IPS-20b (cell line): ENCODE measurements at regions not wholly inside any gene's neighbourhood (a gene's known extent, or its start where the extent isn't known, plus 50 kb on each side); places are given as distances from the start of the nearest gene placed in this dataset.

ENCODE experiments used
- H3K27ac ChIP-seq: one replicate; pipeline ENCODE4 v1.5.1; 2013; ENCODE audit warnings: low read length
- H3K27me3 ChIP-seq: 2 replicates; pipeline ENCODE4 v1.6.1; 2013; ENCODE audit warnings: mild to moderate bottlenecking, low read length, inconsistent platforms; ENCODE audit not compliant: insufficient read depth
- H3K36me3 ChIP-seq: 2 replicates; pipeline ENCODE4 v1.6.1; 2013; ENCODE audit warnings: low read depth, mild to moderate bottlenecking, inconsistent platforms, low read length, moderate library complexity; ENCODE audit not compliant: insufficient read depth
- H3K4me1 ChIP-seq: 2 replicates; pipeline ENCODE4 v1.6.1; 2013; ENCODE audit warnings: mild to moderate bottlenecking, control low read depth, inconsistent platforms, low read length, moderate library complexity; ENCODE audit not compliant: insufficient read depth
- H3K4me3 ChIP-seq: 2 replicates; pipeline ENCODE4 v1.5.1; 2013; ENCODE audit warnings: mild to moderate bottlenecking, low read length, inconsistent platforms
- H3K9ac ChIP-seq: 2 replicates; pipeline ENCODE4 v1.6.1; 2013; ENCODE audit warnings: low read depth, mild to moderate bottlenecking, inconsistent platforms, low read length, moderate library complexity
- H3K9me3 ChIP-seq: 2 replicates; pipeline ENCODE4 v1.6.1; 2013; ENCODE audit warnings: mild to moderate bottlenecking, low read depth, low read length, inconsistent platforms; ENCODE audit not compliant: insufficient read depth

GRCh38 chrX:39802354-39802753 lies 295.4 kb downstream of the BCOR start:
- H3K9me3 ChIP-seq = no peaks in the 10 kb centered on the region
- no peak overlapping the region for H3K4me3 ChIP-seq
- no peaks in the 10 kb centered on the region for H3K27me3 ChIP-seq
- no peak overlapping the region for H3K9ac ChIP-seq
- no peaks in the 10 kb centered on the region for H3K36me3 ChIP-seq
- no peak overlapping the region for H3K27ac ChIP-seq
- no peaks in the 10 kb centered on the region; the same call in 1 of the 2 replicates for H3K4me1 ChIP-seq

DNA sequence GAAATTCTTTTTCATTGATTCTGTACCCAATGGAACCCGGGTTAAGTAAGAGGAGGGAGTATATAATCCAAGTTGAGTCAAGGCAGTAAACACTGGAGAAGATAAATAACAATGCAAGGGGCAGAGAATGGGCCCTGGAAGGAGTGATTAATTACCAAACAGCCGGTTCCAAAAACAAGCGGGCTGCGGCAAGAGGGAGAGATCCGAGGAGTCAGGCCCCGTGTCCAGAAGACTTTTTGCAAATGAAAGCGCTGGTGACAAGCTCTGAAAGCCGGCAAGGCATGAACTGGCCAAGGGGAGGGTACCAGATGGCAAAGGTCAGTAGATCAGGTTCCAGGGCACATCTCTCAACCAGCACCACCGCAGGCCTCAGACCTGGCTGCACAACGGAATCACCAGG lies 294.9 kb downstream of the BCOR start:
- Histone ChIP-seq H3K4me3 (no peak overlapping the region), H3K4me1 (no peaks in the 10 kb centered on the region; the same call in 1 of the 2 replicates), H3K27me3 (no peaks in the 10 kb centered on the region), H3K9me3 (no peaks in the 10 kb centered on the region), H3K9ac (no peak overlapping the region), H3K36me3 (no peaks in the 10 kb centered on the region), H3K27ac (no peak overlapping the region)

DNA sequence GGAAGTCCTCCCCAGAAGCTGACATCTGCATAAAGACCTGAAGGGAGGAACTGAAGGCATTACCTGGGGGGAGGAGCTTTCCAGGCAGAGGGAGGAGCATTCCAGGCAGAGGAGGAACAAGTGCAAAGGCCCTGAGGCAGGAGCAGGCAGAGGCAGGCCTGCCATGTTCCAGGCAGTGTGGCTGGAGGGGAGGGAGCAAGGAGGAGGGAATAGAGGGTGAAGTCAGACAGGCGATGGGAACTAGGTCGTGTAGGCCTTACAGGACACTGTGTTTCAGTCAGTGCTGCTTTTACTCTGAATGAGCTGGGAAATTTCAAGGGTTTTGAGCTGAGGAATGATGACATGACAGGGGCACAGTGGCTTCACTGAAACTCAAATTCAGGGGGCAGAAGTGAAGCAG lies 292.7 kb downstream of the BCOR start:
- no peaks in the 10 kb centered on the region for H3K27me3 ChIP-seq
- no peaks in the 10 kb centered on the region for H3K36me3 ChIP-seq
- no peak overlapping the region for H3K27ac ChIP-seq
- H3K9ac ChIP-seq = no peak overlapping the region
- no peak overlapping the region for H3K4me3 ChIP-seq
- no peaks in the 10 kb centered on the region for H3K9me3 ChIP-seq
- H3K4me1 ChIP-seq = peaks cover 9% of the 10 kb centered on the region

GRCh38 chrX:39805825-39806224 lies 291.9 kb downstream of the BCOR start:
- H3K27me3 ChIP-seq = no peaks in the 10 kb centered on the region
- H3K9ac ChIP-seq = no peak overlapping the region
- H3K36me3 ChIP-seq = no peaks in the 10 kb centered on the region
- peaks cover 9% of the 10 kb centered on the region for H3K4me1 ChIP-seq
- no peaks in the 10 kb centered on the region for H3K9me3 ChIP-seq
- H3K4me3 ChIP-seq = no peak overlapping the region
- H3K27ac ChIP-seq = no peak overlapping the region

GRCh38 chrX:39808471-39808917 lies 289.3 kb downstream of the BCOR start:
- Histone ChIP-seq H3K9ac (no peak overlapping the region), H3K36me3 (no peaks in the 10 kb centered on the region), H3K4me1 (peaks cover 9% of the 10 kb centered on the region), H3K4me3 (no peak overlapping the region), H3K9me3 (no peaks in the 10 kb centered on the region), H3K27ac (no peak overlapping the region), H3K27me3 (no peaks in the 10 kb centered on the region)

GRCh38 chrX:39809331-39809730 lies 288.4 kb downstream of the BCOR start:
- Histone ChIP-seq H3K4me1 (peaks cover 9% of the 10 kb centered on the region), H3K9ac (no peak overlapping the region), H3K27ac (no peak overlapping the region), H3K9me3 (no peaks in the 10 kb centered on the region), H3K27me3 (no peaks in the 10 kb centered on the region), H3K36me3 (no peaks in the 10 kb centered on the region), H3K4me3 (no peak overlapping the region)

DNA sequence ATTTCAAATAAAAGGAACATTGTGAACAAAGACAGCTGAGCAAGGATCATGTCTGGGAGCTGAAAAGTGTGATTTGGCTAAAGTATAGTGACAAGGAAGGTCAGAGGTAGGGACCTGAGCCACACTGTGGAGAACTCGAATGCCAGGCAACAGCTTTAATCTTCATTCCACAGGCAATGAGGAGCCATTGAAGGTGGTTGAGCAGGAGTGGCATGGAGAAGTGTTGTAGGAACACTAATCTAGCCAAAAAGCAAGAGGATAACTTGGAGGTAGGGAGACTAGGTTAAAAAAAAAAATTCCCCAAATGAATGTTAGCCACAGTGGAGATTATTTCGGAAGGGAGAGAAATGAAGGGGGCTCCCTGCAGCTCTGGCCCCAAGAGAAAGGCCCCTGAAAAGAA lies 286.9 kb downstream of the BCOR start:
- Histone ChIP-seq H3K36me3 (no peaks in the 10 kb centered on the region), H3K9ac (no peak overlapping the region), H3K27me3 (no peaks in the 10 kb centered on the region), H3K4me1 (peaks cover 10% of the 10 kb centered on the region), H3K4me3 (no peak overlapping the region), H3K27ac (no peak overlapping the region), H3K9me3 (no peaks in the 10 kb centered on the region)

- H3K4me1 ChIP-seq = peaks cover 14% of the 10 kb centered on the region
- H3K27ac ChIP-seq = no peak overlapping the region
- H3K27me3 ChIP-seq = no peaks in the 10 kb centered on the region
- no peaks in the 10 kb centered on the region for H3K9me3 ChIP-seq
- H3K36me3 ChIP-seq = no peaks in the 10 kb centered on the region
- H3K9ac ChIP-seq = no peak overlapping the region
- H3K4me3 ChIP-seq = no peak overlapping the region
Measured at GRCh38 chrX:39811376-39811775, 286.4 kb downstream of the BCOR start.

- Histone ChIP-seq H3K36me3 (no peaks in the 10 kb centered on the region), H3K4me3 (no peak overlapping the region), H3K27me3 (no peaks in the 10 kb centered on the region), H3K9me3 (no peaks in the 10 kb centered on the region), H3K4me1 (peaks cover 23% of the 10 kb centered on the region), H3K27ac (no peak overlapping the region), H3K9ac (no peak overlapping the region)
Measured at GRCh38 chrX:39813631-39814277, 284.0 kb downstream of the BCOR start.

DNA sequence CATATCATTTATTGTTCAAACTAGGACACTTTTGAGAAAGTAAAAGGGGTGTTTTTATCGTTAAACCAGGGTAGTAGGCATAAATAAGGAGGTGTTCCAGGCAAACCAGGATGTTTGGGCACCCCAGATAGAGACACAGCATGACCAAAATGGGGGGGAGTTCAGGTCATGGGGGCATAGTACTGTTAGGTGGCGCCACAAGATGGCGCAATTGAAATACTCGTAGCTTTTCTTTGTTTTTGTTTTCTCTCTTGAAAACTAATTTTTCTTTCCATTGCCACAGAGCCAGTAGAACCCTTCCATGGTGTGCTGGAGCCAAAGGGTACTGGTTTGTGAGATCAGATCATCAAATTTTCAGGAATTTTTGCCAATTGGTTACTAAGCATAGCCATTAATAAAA lies 283.4 kb downstream of the BCOR start:
- Histone ChIP-seq H3K9ac (no peak overlapping the region), H3K27me3 (peaks cover 6% of the 10 kb centered on the region), H3K4me3 (no peak overlapping the region), H3K27ac (no peak overlapping the region), H3K36me3 (no peaks in the 10 kb centered on the region), H3K9me3 (no peaks in the 10 kb centered on the region), H3K4me1 (peaks cover 25% of the 10 kb centered on the region)

GRCh38 chrX:39815631-39816030 lies 282.1 kb downstream of the BCOR start:
- Histone ChIP-seq H3K4me3 (no peak overlapping the region; the same call in 1 of the 2 replicates), H3K27me3 (peaks cover 10% of the 10 kb centered on the region), H3K9ac (no peak overlapping the region), H3K36me3 (no peaks in the 10 kb centered on the region), H3K9me3 (no peaks in the 10 kb centered on the region), H3K27ac (peak overlapping the region; percentile 54), H3K4me1 (peaks cover 32% of the 10 kb centered on the region; the same call in 1 of the 2 replicates)

- Histone ChIP-seq H3K4me1 (peaks cover 33% of the 10 kb centered on the region; the same call in 1 of the 2 replicates), H3K9me3 (no peaks in the 10 kb centered on the region), H3K27me3 (peaks cover 10% of the 10 kb centered on the region), H3K27ac (peak overlapping the region; percentile 52), H3K4me3 (peak overlapping the region; percentile 59; the same call in 1 of the 2 replicates), H3K9ac (peak overlapping the region; percentile 85), H3K36me3 (no peaks in the 10 kb centered on the region)
Measured at GRCh38 chrX:39816871-39817731, 280.7 kb downstream of the BCOR start.
